ENCODE measurements at regions not wholly inside any gene's neighbourhood (a gene's known extent, or its start where the extent isn't known, plus 50 kb on each side); places are given as distances from the start of the nearest gene placed in this dataset.

DNA sequence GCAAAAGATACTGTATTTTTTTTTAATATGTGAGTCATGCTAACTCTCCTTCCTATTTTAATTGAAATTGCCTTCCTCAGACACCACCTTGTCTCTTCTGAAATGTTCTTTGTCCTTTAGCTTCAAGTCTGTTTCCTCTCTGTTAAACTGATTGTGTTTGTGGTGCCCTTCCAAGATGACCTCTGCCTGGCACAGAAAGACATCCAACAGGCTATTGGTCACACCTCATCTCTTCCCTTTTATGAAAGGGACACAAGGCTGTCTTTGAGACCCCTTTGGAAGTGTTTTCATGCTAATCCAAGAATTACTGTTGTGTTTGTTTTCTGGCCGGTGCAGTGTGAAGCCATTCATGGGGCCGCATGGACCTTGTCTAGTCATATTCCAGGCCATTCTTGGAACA is 94.0 kb upstream of the PIK3C3 start:
- TF ChIP-seq, protein P1, sequence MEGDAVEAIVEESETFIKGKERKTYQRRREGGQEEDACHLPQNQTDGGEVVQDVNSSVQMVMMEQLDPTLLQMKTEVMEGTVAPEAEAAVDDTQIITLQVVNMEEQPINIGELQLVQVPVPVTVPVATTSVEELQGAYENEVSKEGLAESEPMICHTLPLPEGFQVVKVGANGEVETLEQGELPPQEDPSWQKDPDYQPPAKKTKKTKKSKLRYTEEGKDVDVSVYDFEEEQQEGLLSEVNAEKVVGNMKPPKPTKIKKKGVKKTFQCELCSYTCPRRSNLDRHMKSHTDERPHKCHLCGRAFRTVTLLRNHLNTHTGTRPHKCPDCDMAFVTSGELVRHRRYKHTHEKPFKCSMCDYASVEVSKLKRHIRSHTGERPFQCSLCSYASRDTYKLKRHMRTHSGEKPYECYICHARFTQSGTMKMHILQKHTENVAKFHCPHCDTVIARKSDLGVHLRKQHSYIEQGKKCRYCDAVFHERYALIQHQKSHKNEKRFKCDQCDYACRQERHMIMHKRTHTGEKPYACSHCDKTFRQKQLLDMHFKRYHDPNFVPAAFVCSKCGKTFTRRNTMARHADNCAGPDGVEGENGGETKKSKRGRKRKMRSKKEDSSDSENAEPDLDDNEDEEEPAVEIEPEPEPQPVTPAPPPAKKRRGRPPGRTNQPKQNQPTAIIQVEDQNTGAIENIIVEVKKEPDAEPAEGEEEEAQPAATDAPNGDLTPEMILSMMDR (IDR thresholded peaks at IDR 0.05; ENCODE audit: insufficient read depth, low read length, poor library complexity, severe bottlenecking), result no peak
- no peak for TF ChIP-seq EZH2phosphoT487 (conservative IDR thresholded peaks at IDR 0.05; ENCODE audit: low read length)

Measured in SU-DHL-6 (cell line).